Osteoblast (primary cell): ENCODE measurements at regions not wholly inside any gene's neighbourhood (a gene's known extent, or its start where the extent isn't known, plus 50 kb on each side); places are given as distances from the start of the nearest gene placed in this dataset.

Experiments used
- DNase-seq: peaks from one replicate; pipeline ENCODE4 v3.0.0; 2011; ENCODE audit warnings: low spot score, mixed read lengths; ENCODE audit not compliant: insufficient read length; ENCODE audit errors: missing footprints
- H2AFZ ChIP-seq: 2 replicates; pipeline ENCODE4 v1.6.0; 2011; ENCODE audit warnings: mild to moderate bottlenecking, low read length
- H3K27ac ChIP-seq: 2 replicates; pipeline ENCODE4 v1.5.1; 2011; ENCODE audit warnings: mild to moderate bottlenecking, low read depth, low read length, moderate library complexity
- H3K27me3 ChIP-seq: 2 replicates; pipeline ENCODE4 v1.6.0; 2012; ENCODE audit warnings: mild to moderate bottlenecking, control low read depth, inconsistent platforms, low read length, moderate library complexity; ENCODE audit not compliant: insufficient read depth
- H3K36me3 ChIP-seq: 2 replicates; pipeline ENCODE4 v1.5.1; 2011; ENCODE audit warnings: mild to moderate bottlenecking, low read length, control low read depth, moderate library complexity; ENCODE audit not compliant: insufficient read depth
- H3K4me1 ChIP-seq: 2 replicates; pipeline ENCODE4 v1.5.1; 2011; ENCODE audit warnings: mild to moderate bottlenecking, low read length, control low read depth, moderate library complexity; ENCODE audit not compliant: insufficient read depth
- H3K4me2 ChIP-seq: 2 replicates; pipeline ENCODE4 v1.6.0; 2011; ENCODE audit warnings: mild to moderate bottlenecking, low read length; ENCODE audit not compliant: insufficient read depth
- H3K4me3 ChIP-seq: fragments of 200-600 bp; sonication (generic); 3 replicates; pipeline ENCODE4 v1.5.1; 2012; ENCODE audit warnings: mild to moderate bottlenecking, low read length, inconsistent platforms; ENCODE audit not compliant: insufficient read depth
- H3K79me2 ChIP-seq: 2 replicates; pipeline ENCODE4 v1.6.0; 2012; ENCODE audit warnings: mild to moderate bottlenecking, low read length, control low read depth, inconsistent platforms; ENCODE audit not compliant: insufficient read depth
- H3K9me3 ChIP-seq: 2 replicates; pipeline ENCODE4 v1.5.1; 2011; ENCODE audit warnings: low read depth, low read length, control low read depth
- H4K20me1 ChIP-seq: 2 replicates; pipeline ENCODE4 v1.6.0; 2012; ENCODE audit warnings: mild to moderate bottlenecking, low read length, control low read depth; ENCODE audit not compliant: insufficient read depth
- CTCF ChIP-seq: IDR thresholded peaks from 2 replicates; pipeline ENCODE4 v1.5.1; 2011; ENCODE audit warnings: mild to moderate bottlenecking, low read depth, low read length, moderate library complexity; ENCODE audit errors: extremely low read depth

- Histone ChIP-seq H2AFZ (no peak overlapping the region), H4K20me1 (no peaks in the 10 kb centered on the region), H3K4me3 (no peak overlapping the region), H3K27me3 (peaks cover under 1% of the 10 kb centered on the region), H3K4me2 (no peak overlapping the region), H3K36me3 (no peaks in the 10 kb centered on the region), H3K27ac (no peak overlapping the region), H3K79me2 (no peaks in the 10 kb centered on the region), H3K4me1 (no peaks in the 10 kb centered on the region), H3K9me3 (peaks cover under 1% of the 10 kb centered on the region)
- no peak for TF ChIP-seq CTCF
- DNase-seq = no peak
These were observed 220.2 kb upstream of the ATP6AP2 start for GRCh38 chrX:40360557-40360956.

GRCh38 chrX:40359593-40359992, 221.2 kb upstream of the ATP6AP2 start:
- no peak overlapping the region for H3K27ac ChIP-seq
- H3K4me2 ChIP-seq = no peak overlapping the region
- no peaks in the 10 kb centered on the region for H3K27me3 ChIP-seq
- H3K9me3 ChIP-seq = no peaks in the 10 kb centered on the region
- no peak for TF ChIP-seq CTCF
- DNase-seq = no peak
- H4K20me1 ChIP-seq = no peaks in the 10 kb centered on the region
- no peaks in the 10 kb centered on the region for H3K4me1 ChIP-seq
- H3K79me2 ChIP-seq = no peaks in the 10 kb centered on the region
- no peak overlapping the region for H3K4me3 ChIP-seq
- no peak overlapping the region for H2AFZ ChIP-seq
- no peaks in the 10 kb centered on the region for H3K36me3 ChIP-seq

- H3K9me3 ChIP-seq = no peaks in the 10 kb centered on the region
- no peak overlapping the region for H2AFZ ChIP-seq
- no peak for TF ChIP-seq CTCF
- H3K4me2 ChIP-seq = no peak overlapping the region
- no peaks in the 10 kb centered on the region for H3K79me2 ChIP-seq
- H3K4me3 ChIP-seq = no peak overlapping the region
- no peaks in the 10 kb centered on the region for H3K27me3 ChIP-seq
- no peak for DNase-seq
- no peaks in the 10 kb centered on the region for H3K4me1 ChIP-seq
- no peaks in the 10 kb centered on the region for H4K20me1 ChIP-seq
- H3K27ac ChIP-seq = no peak overlapping the region
- no peaks in the 10 kb centered on the region for H3K36me3 ChIP-seq
These were observed 221.8 kb upstream of the ATP6AP2 start for GRCh38 chrX:40358994-40359393.

- no peaks in the 10 kb centered on the region for H4K20me1 ChIP-seq
- DNase-seq = no peak
- no peak overlapping the region for H3K27ac ChIP-seq
- no peak overlapping the region for H3K4me3 ChIP-seq
- TF ChIP-seq CTCF = no peak
- H2AFZ ChIP-seq = no peak overlapping the region
- no peak overlapping the region for H3K4me2 ChIP-seq
- no peaks in the 10 kb centered on the region for H3K27me3 ChIP-seq
- no peaks in the 10 kb centered on the region for H3K9me3 ChIP-seq
- no peaks in the 10 kb centered on the region for H3K79me2 ChIP-seq
- no peaks in the 10 kb centered on the region for H3K4me1 ChIP-seq
- H3K36me3 ChIP-seq = no peaks in the 10 kb centered on the region
These were observed 231.5 kb upstream of the ATP6AP2 start for GRCh38 chrX:40349251-40349650.
